HEK293T (cell line): ENCODE measurements at regions not wholly inside any gene's neighbourhood (a gene's known extent, or its start where the extent isn't known, plus 50 kb on each side); places are given as distances from the start of the nearest gene placed in this dataset.

Experiments used
- CTCF ChIA-PET: fragments of 350-600 bp; formaldehyde crosslinking; extraction: SDS; loops from one replicate; lab custom pipeline; 2021; ENCODE audit warnings: antibody characterized with exemption, inconsistent platforms; lab: Yijun Ruan, JAX
- POLR2A ChIA-PET: fragments of 350-600 bp; formaldehyde crosslinking; extraction: SDS; loops from one replicate; lab custom pipeline; 2020; ENCODE audit warnings: antibody characterized with exemption, inconsistent platforms; lab: Yijun Ruan, JAX
- DNase-seq: peaks from one replicate; pipeline ENCODE4 v3.0.0; 2012; ENCODE audit warnings: mixed read lengths; ENCODE audit errors: extremely low spot score
- ARNT ChIP-seq: fragments of 450-650 bp; IDR thresholded peaks from 2 replicates; pipeline ENCODE4 v1.6.1; 2017; ENCODE audit warnings: mild to moderate bottlenecking
- BHLHE40 ChIP-seq: fragments of 450-650 bp; IDR thresholded peaks from 2 replicates; pipeline ENCODE4 v1.6.1; 2016; ENCODE audit warnings: mild to moderate bottlenecking, moderate library complexity, borderline replicate concordance
- CTBP1 ChIP-seq: fragments of 450-650 bp; IDR thresholded peaks from 2 replicates; pipeline ENCODE4 v1.6.1; 2016; ENCODE audit warnings: borderline replicate concordance
- ELF4 ChIP-seq: fragments of 450-650 bp; IDR thresholded peaks from 2 replicates; pipeline ENCODE4 v1.6.1; 2017; ENCODE audit warnings: antibody characterized with exemption
- FOXA1 ChIP-seq: fragments of 450-650 bp; IDR thresholded peaks from 2 replicates; pipeline ENCODE4 v1.6.1; 2016; ENCODE audit warnings: mild to moderate bottlenecking
- FOXK2 ChIP-seq: fragments of 450-650 bp; IDR thresholded peaks from 2 replicates; pipeline ENCODE4 v1.6.1; 2016; ENCODE audit warnings: mild to moderate bottlenecking
- FOXM1 ChIP-seq: fragments of 450-650 bp; IDR thresholded peaks from 2 replicates; pipeline ENCODE4 v1.6.1; 2017; ENCODE audit warnings: mild to moderate bottlenecking, borderline replicate concordance
- HDGF ChIP-seq: fragments of 450-650 bp; IDR thresholded peaks from 2 replicates; pipeline ENCODE4 v1.6.1; 2017; ENCODE audit warnings: antibody characterized with exemption, borderline replicate concordance
- L3MBTL2 ChIP-seq: fragments of 450-650 bp; conservative IDR thresholded peaks from 2 replicates; pipeline ENCODE4 v1.6.1; 2016; ENCODE audit warnings: mild to moderate bottlenecking
- LEF1 ChIP-seq: fragments of 450-650 bp; IDR thresholded peaks from 2 replicates; pipeline ENCODE4 v1.6.1; 2017; ENCODE audit warnings: mild to moderate bottlenecking, borderline replicate concordance
- NFRKB ChIP-seq: fragments of 450-650 bp; IDR thresholded peaks from 2 replicates; pipeline ENCODE4 v1.6.1; 2016; ENCODE audit warnings: mild to moderate bottlenecking, moderate library complexity
- PKNOX1 ChIP-seq: fragments of 450-650 bp; IDR thresholded peaks from 2 replicates; pipeline ENCODE4 v1.6.1; 2016
- SP1 ChIP-seq: fragments of 450-650 bp; IDR thresholded peaks from 2 replicates; pipeline ENCODE4 v1.6.1; 2017
- SUZ12 ChIP-seq: fragments of 450-650 bp; IDR thresholded peaks from 2 replicates; pipeline ENCODE4 v1.6.1; 2016; ENCODE audit warnings: mild to moderate bottlenecking
- TARDBP ChIP-seq: fragments of 450-650 bp; IDR thresholded peaks from 2 replicates; pipeline ENCODE4 v1.6.1; 2016
- ZNF384 ChIP-seq: fragments of 450-650 bp; IDR thresholded peaks from 2 replicates; pipeline ENCODE4 v1.6.1; 2016

GRCh38 chr4:41432881-41433280 lies 105.1 kb upstream of the LIMCH1 start:
- TF ChIP-seq NFRKB (no peak), HDGF (no peak), PKNOX1 (no peak), BHLHE40 (no peak), ELF4 (no peak), SUZ12 (no peak), FOXA1 (no peak), LEF1 (no peak), ZNF384 (no peak), FOXM1 (no peak), SP1 (no peak), ARNT (no peak)
- POLR2A ChIA-PET: no interaction called here
- CTCF ChIA-PET: no interaction called here
- no peak for DNase-seq

GRCh38 chr4:41433361-41433760 lies 104.6 kb upstream of the LIMCH1 start:
- DNase-seq: no peak
- TF ChIP-seq FOXK2 (no peak), SP1 (no peak), FOXM1 (no peak), CTBP1 (no peak), ZNF384 (no peak), BHLHE40 (no peak), TARDBP (no peak), NFRKB (no peak), FOXA1 (no peak), PKNOX1 (no peak), ELF4 (no peak), HDGF (no peak), L3MBTL2 (no peak), LEF1 (no peak), SUZ12 (no peak), ARNT (no peak)
- ChIA-PET POLR2A (no interaction called here), CTCF (interaction anchor here (1.0 kb wide), 1 partner anchor 29 kb away, joined by 3 read pairs; no protein-coding TSS in a partner anchor)

GRCh38 chr4:41435510-41435909 lies 102.4 kb upstream of the LIMCH1 start:
- no peak for TF ChIP-seq SUZ12
- no peak for TF ChIP-seq ZNF384
- no peak for TF ChIP-seq FOXK2
- TF ChIP-seq FOXA1: no peak
- TF ChIP-seq CTBP1: no peak
- no peak for TF ChIP-seq LEF1
- no peak for TF ChIP-seq BHLHE40
- TF ChIP-seq ELF4: no peak
- no peak for TF ChIP-seq SP1
- no peak for TF ChIP-seq L3MBTL2
- TF ChIP-seq TARDBP: no peak
- TF ChIP-seq NFRKB: no peak
- TF ChIP-seq PKNOX1: no peak
- no peak for TF ChIP-seq ARNT
- no peak for TF ChIP-seq HDGF
- TF ChIP-seq FOXM1: no peak
- no peak for DNase-seq
- ChIA-PET CTCF (no interaction called here), POLR2A (no interaction called here)

- no peak for TF ChIP-seq SP1
- TF ChIP-seq CTBP1: no peak
- TF ChIP-seq L3MBTL2: no peak
- TF ChIP-seq FOXM1: no peak
- DNase-seq: no peak
- ChIA-PET CTCF (interaction anchor here (0.5 to 0.6 kb wide), 2 partner anchors 76 to 225 kb away, joined by 3 read pairs; no protein-coding TSS in a partner anchor), POLR2A (no interaction called here)
Measured at GRCh38 chr4:41436419-41436818, 101.5 kb upstream of the LIMCH1 start.

- no peak for TF ChIP-seq L3MBTL2
- DNase-seq: no peak
- ChIA-PET CTCF (interaction anchor here (0.5 kb wide), 1 partner anchor 75 kb away, joined by 3 read pairs; no protein-coding TSS in a partner anchor), POLR2A (no interaction called here)
Measured at GRCh38 chr4:41437111-41437536, 100.8 kb upstream of the LIMCH1 start.

- POLR2A ChIA-PET: no interaction called here
- no peak for TF ChIP-seq L3MBTL2
- TF ChIP-seq ARNT: no peak
- no peak for TF ChIP-seq ELF4
- TF ChIP-seq PKNOX1: no peak
- no peak for DNase-seq
- CTCF ChIA-PET: no interaction called here
Measured at GRCh38 chr4:41438931-41439297, 99.0 kb upstream of the LIMCH1 start.

GRCh38 chr4:41442810-41443209 lies 95.1 kb upstream of the LIMCH1 start:
- ChIA-PET CTCF (interaction anchor here (1.0 kb wide), 1 partner anchor 36 kb away, joined by 4 read pairs; no protein-coding TSS in a partner anchor), POLR2A (no interaction called here)
- TF ChIP-seq FOXM1: no peak
- TF ChIP-seq NFRKB: no peak
- no peak for TF ChIP-seq LEF1
- no peak for DNase-seq
